ENCODE measurements at regions not wholly inside any gene's neighbourhood (a gene's known extent, or its start where the extent isn't known, plus 50 kb on each side); places are given as distances from the start of the nearest gene placed in this dataset.

- TF ChIP-seq ESRRA (CRISPR knock-in tag; IDR thresholded peaks at IDR 0.05; ENCODE audit: borderline replicate concordance), result no peak
- TF ChIP-seq MYBL2 (CRISPR knock-in tag; IDR thresholded peaks at IDR 0.05), result no peak
- TF ChIP-seq SP1 (CRISPR knock-in tag; conservative IDR thresholded peaks at IDR 0.05), result no peak
- no peak for TF ChIP-seq ZNF512 (CRISPR knock-in tag; IDR thresholded peaks at IDR 0.05; ENCODE audit: borderline replicate concordance)
- TF ChIP-seq CTCF (IDR thresholded peaks at IDR 0.05), result no peak
- no peak for TF ChIP-seq E2F4 (CRISPR knock-in tag; IDR thresholded peaks at IDR 0.05; ENCODE audit: borderline replicate concordance, low read depth)
Observed at GRCh38 chr7:142409471-142409870, 151.6 kb upstream of the PRSS58 start.
